A673 (cell line): ENCODE measurements at regions not wholly inside any gene's neighbourhood (a gene's known extent, or its start where the extent isn't known, plus 50 kb on each side); places are given as distances from the start of the nearest gene placed in this dataset.

ENCODE experiments used
- CTCF ChIP-seq: fragments of 300-800, 200-600 bp; sonication (generic); conservative IDR thresholded peaks from 2 replicates; pipeline ENCODE4 v1.5.1; 2017; ENCODE audit warnings: low read depth, mild to moderate bottlenecking, antibody characterized with exemption, low read length, moderate library complexity, mixed read lengths
- EZH2 ChIP-seq: fragments of 200-600 bp; sonication (generic); IDR thresholded peaks from 2 replicates; pipeline ENCODE4 v1.6.1; 2017; ENCODE audit warnings: borderline replicate concordance, low read depth, mild to moderate bottlenecking, mixed read lengths, antibody characterized with exemption, low read length; ENCODE audit not compliant: poor library complexity, severe bottlenecking

- TF ChIP-seq CTCF, result no peak
- no peak for TF ChIP-seq EZH2
These were observed 279.5 kb downstream of the DUSP10 start for GRCh38 chr1:221462345-221462744.
